NB4 (cell line): ENCODE measurements at regions not wholly inside any gene's neighbourhood (a gene's known extent, or its start where the extent isn't known, plus 50 kb on each side); places are given as distances from the start of the nearest gene placed in this dataset.

Experiments
- CTCF ChIP-seq: IDR thresholded peaks from one replicate; pipeline ENCODE4 v1.5.1; 2012; ENCODE audit warnings: low read depth, low read length
- MYC ChIP-seq: IDR thresholded peaks from 2 replicates; pipeline ENCODE4 v1.6.1; 2011; ENCODE audit warnings: low read depth, low read length
- POLR2A ChIP-seq: IDR thresholded peaks from 2 replicates; pipeline ENCODE4 v1.6.1; 2011; ENCODE audit warnings: mild to moderate bottlenecking; ENCODE audit not compliant: insufficient read length; ENCODE audit errors: extremely low read depth

- TF ChIP-seq CTCF (no peak), MYC (no peak), POLR2A (no peak)
These were observed 537.6 kb downstream of the HDGFL1 start for GRCh38 chr6:23106951-23107350.
